ENCODE measurements at regions not wholly inside any gene's neighbourhood (a gene's known extent, or its start where the extent isn't known, plus 50 kb on each side); places are given as distances from the start of the nearest gene placed in this dataset.

DNA sequence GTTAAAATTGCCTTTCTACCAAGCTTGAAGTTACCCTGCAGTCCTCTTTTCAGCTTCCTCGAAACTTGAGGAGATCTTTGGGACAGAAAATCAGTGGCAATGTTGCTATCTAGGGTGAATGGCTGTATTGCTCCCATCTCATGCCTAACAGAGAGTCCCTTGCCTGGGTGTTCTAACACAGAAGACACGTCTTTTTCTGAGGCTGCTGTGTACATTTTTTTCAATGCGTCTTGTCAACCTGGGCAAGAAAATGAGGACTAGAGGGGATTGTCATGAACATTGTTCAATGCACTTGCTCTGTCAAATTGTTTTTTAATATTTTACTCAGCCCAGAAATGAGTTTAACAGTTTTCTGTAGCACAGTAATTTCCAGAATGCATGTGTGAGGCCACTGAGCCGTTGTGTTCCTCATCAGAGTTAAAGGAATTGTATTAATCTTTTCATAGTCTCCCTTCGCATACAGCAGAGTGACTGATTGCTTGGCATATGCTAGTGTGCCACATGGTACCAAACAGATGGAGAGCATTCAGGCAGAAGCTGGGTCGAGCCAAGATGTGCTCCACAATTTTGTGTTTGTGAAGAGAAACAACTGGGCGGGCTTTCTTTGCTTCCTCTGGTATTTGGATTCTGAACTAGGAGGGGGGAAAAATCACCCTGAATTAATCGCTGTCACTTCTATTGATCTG, 86.0 kb downstream of the CASP12 start:
- Histone ChIP-seq H2AFZ (ENCODE audit: low read length) (no peak overlapping the region), H3K36me3 (ENCODE audit: control insufficient read depth in 2 of 4, insufficient read depth in 4 of 4, low read length in 3 of 4) (no peaks in the 10 kb centered on the region), H3K23ac (ENCODE audit: insufficient read length) (no peak overlapping the region), H4K20me1 (replicated peaks in 1 of 2; ENCODE audit: control insufficient read depth in 1 of 2, insufficient read depth in 2 of 2, low read length in 2 of 2) (no peaks in the 10 kb centered on the region), H3K56ac (replicated peaks; ENCODE audit: insufficient read length, low read depth, low read length) (no peak overlapping the region), H4K5ac (ENCODE audit: insufficient read length, low read depth, low read length) (no peak overlapping the region), H3K9ac (replicated peaks in 1 of 4; ENCODE audit: extremely low read depth in 1 of 4, low read depth in 3 of 4, low read length in 3 of 4) (no peak overlapping the region), H3K27ac (ENCODE audit: low read depth, low read length) (no peak overlapping the region), H3K27me3 (replicated peaks in 1 of 4; ENCODE audit: control insufficient read depth in 3 of 4, extremely low read depth in 1 of 4, insufficient read depth in 3 of 4, low read length in 3 of 4) (no peaks in the 10 kb centered on the region), H3K4me3 (ENCODE audit: extremely low read depth in 1 of 4, insufficient read depth in 2 of 4, low read depth in 3 of 4, low read length in 4 of 4) (no peak overlapping the region), H4K91ac (replicated peaks; ENCODE audit: insufficient read length, low read length) (no peak overlapping the region), H3K79me2 (ENCODE audit: control insufficient read depth in 1 of 2, insufficient read depth in 2 of 2, low read length in 2 of 2) (no peaks in the 10 kb centered on the region), H2BK15ac (ENCODE audit: low read length) (no peak overlapping the region), H2AK5ac (ENCODE audit: low read depth, low read length) (no peak overlapping the region), H2BK12ac (ENCODE audit: low read depth, low read length) (no peak overlapping the region), H3K9me3 (ENCODE audit: insufficient read depth in 2 of 2, low read depth in 1 of 2, low read length in 1 of 2) (no peaks in the 10 kb centered on the region), H3K79me1 (ENCODE audit: low read depth, low read length) (no peaks in the 10 kb centered on the region), H3K4me1 (replicated peaks in 1 of 4; ENCODE audit: control insufficient read depth in 3 of 4, insufficient read depth in 4 of 4, low read length in 3 of 4) (peaks cover 0 to 4% (median 0%) of the 10 kb centered on the region in 4 experiments; a peak in 1 of 7 replicates), H2BK20ac (ENCODE audit: low read length) (no peak overlapping the region), H3K18ac (ENCODE audit: extremely low read depth, low read length) (no peak overlapping the region), H2BK5ac (ENCODE audit: low read depth, low read length) (no peak overlapping the region), H3K23me2 (ENCODE audit: low read depth, low read length) (no peaks in the 10 kb centered on the region), H4K8ac (ENCODE audit: extremely low read depth, insufficient read depth, low read length) (no peak overlapping the region), H3K14ac (ENCODE audit: insufficient read length) (no peak overlapping the region), H2BK120ac (replicated peaks; ENCODE audit: low read depth, low read length) (peak overlapping the region; percentile 66), H3K4ac (replicated peaks; ENCODE audit: insufficient read length, low read depth, low read length) (no peak overlapping the region), H3K4me2 (ENCODE audit: insufficient read depth in 1 of 2, low read depth in 2 of 2, low read length in 2 of 2) (no peak overlapping the region)
- ChIA-PET CTCF (ENCODE audit: partially characterized antibody) (no interaction called here), POLR2A (ENCODE audit: partially characterized antibody) (interaction anchor here (0.7 kb wide), 1 partner anchor 19 kb away, joined by 3 read pairs; no protein-coding TSS in a partner anchor)
- no peak for FAIRE-seq
- no peak for TF ChIP-seq HDAC6 (IDR thresholded peaks at IDR 0.05; ENCODE audit: low read depth, low read length)
- TF ChIP-seq, protein P1, sequence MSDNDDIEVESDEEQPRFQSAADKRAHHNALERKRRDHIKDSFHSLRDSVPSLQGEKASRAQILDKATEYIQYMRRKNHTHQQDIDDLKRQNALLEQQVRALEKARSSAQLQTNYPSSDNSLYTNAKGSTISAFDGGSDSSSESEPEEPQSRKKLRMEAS (IDR thresholded peaks at IDR 0.05): no peak
- TF ChIP-seq SP2 (IDR thresholded peaks at IDR 0.05; ENCODE audit: low read length): no peak
- DNase-seq (ENCODE audit: low read depth in 1 of 2, low spot score in 2 of 2): no peak
- WGBS, 2 experiments (ENCODE audit: extremely low coverage in 1 of 2, insufficient coverage in 1 of 2, insufficient read length in 1 of 2, insufficient replicate concordance in 2 of 2, low coverage in 1 of 2, low lambda C conversion rate in 2 of 2, missing lambda C conversion rate in 1 of 2): 82% methylated on average over 8 of the region's 8 CpGs; no CpG with 5 or more reads in 1 of the 2 experiments

Data from H1 (cell line).